ENCODE measurements at regions not wholly inside any gene's neighbourhood (a gene's known extent, or its start where the extent isn't known, plus 50 kb on each side); places are given as distances from the start of the nearest gene placed in this dataset.

- TF ChIP-seq POLR2A (IDR thresholded peaks at IDR 0.05), result no peak
- TF ChIP-seq, protein P1, sequence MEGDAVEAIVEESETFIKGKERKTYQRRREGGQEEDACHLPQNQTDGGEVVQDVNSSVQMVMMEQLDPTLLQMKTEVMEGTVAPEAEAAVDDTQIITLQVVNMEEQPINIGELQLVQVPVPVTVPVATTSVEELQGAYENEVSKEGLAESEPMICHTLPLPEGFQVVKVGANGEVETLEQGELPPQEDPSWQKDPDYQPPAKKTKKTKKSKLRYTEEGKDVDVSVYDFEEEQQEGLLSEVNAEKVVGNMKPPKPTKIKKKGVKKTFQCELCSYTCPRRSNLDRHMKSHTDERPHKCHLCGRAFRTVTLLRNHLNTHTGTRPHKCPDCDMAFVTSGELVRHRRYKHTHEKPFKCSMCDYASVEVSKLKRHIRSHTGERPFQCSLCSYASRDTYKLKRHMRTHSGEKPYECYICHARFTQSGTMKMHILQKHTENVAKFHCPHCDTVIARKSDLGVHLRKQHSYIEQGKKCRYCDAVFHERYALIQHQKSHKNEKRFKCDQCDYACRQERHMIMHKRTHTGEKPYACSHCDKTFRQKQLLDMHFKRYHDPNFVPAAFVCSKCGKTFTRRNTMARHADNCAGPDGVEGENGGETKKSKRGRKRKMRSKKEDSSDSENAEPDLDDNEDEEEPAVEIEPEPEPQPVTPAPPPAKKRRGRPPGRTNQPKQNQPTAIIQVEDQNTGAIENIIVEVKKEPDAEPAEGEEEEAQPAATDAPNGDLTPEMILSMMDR (IDR thresholded peaks at IDR 0.05), result no peak
- TF ChIP-seq EP300 (IDR thresholded peaks at IDR 0.05), result no peak
- TF ChIP-seq POLR2AphosphoS5 (IDR thresholded peaks at IDR 0.05), result no peak
Observed at GRCh38 chr9:12274577-12274976, 418.6 kb upstream of the TYRP1 start.

Data from suprapubic skin (tissue), 4 donors.